Uterus (tissue), 3 donors: ENCODE measurements at regions not wholly inside any gene's neighbourhood (a gene's known extent, or its start where the extent isn't known, plus 50 kb on each side); places are given as distances from the start of the nearest gene placed in this dataset.
"Not testable (repeated sequence)": the region's sequence is repeated elsewhere in the genome, so short reads cannot be mapped to it uniquely, and the experiment has no call there.

ENCODE experiments used
- DNase-seq, 2 donors: peaks; one replicate each; pipeline ENCODE4 v3.0.0-alpha.2; 2019 to 2020
- H3K27ac ChIP-seq, 2 donors: fragments of 200-600 bp; sonication (generic); 1 replicate in 1 of 2; 2 replicates in 1 of 2; pipeline ENCODE4 v1.5.1; 2016 to 2018
- H3K27me3 ChIP-seq, 2 donors: fragments of 200-600 bp; sonication (generic); one replicate each; pipeline ENCODE4 v1.5.1; 2018 to 2019; ENCODE audit warnings: control low read depth in 1 of 2
- H3K36me3 ChIP-seq, 2 donors: fragments of 200-600 bp; sonication (generic); one replicate each; pipeline ENCODE4 v1.5.1; 2019; ENCODE audit warnings: control low read depth in 1 of 2
- H3K4me1 ChIP-seq, 2 donors: fragments of 200-600 bp; sonication (generic); one replicate each; pipeline ENCODE4 v1.5.1; 2018 to 2019; ENCODE audit warnings: control low read depth in 1 of 2
- H3K4me3 ChIP-seq, 2 donors: fragments of 200-600 bp; sonication (generic); 1 replicate in 1 of 2; 2 replicates in 1 of 2; pipeline ENCODE4 v1.5.1; 2018 to 2019; ENCODE audit warnings: mild to moderate bottlenecking in 1 of 2
- H3K9me3 ChIP-seq, 2 donors: fragments of 200-600 bp; sonication (generic); one replicate each; pipeline ENCODE4 v1.5.1; 2019; ENCODE audit warnings: control low read depth in 1 of 2
- CTCF ChIP-seq, 4 experiments: fragments of 200-600 bp in 2 of 4; fragments of 450-650 bp in 2 of 4; sonication (generic) in 2 of 4; IDR thresholded peaks; one replicate each; pipeline ENCODE4 v1.5.1; 2016 to 2019; ENCODE audit warnings: antibody characterized with exemption in 4 of 4, mild to moderate bottlenecking in 2 of 4, moderate library complexity in 1 of 4
- POLR2A ChIP-seq, 2 donors: fragments of 450-650 bp; IDR thresholded peaks; one replicate each; pipeline ENCODE4 v1.6.1; 2016; ENCODE audit warnings: antibody characterized with exemption in 2 of 2, mild to moderate bottlenecking in 1 of 2, moderate library complexity in 1 of 2
- intact Hi-C: fragments of 100-400 bp; cut with DNase I; formaldehyde crosslinking; loops from one replicate; pipeline ENCODE4 v1.15.1; 2023; ENCODE audit warnings: low total_unique reads
- donor health status: DM: yes; HTN: yes; CAD: no.

GRCh38 chr14:86321151-86321550, 791.2 kb downstream of the FLRT2 start:
- Histone ChIP-seq H3K27ac (no peak overlapping the region), H3K27me3 (no peaks in the 10 kb centered on the region), H3K9me3 (no peaks in the 10 kb centered on the region), H3K4me3 (no peak overlapping the region), H3K4me1 (no peaks in the 10 kb centered on the region), H3K36me3 (no peaks in the 10 kb centered on the region)
- no peak for TF ChIP-seq POLR2A (IDR thresholded peaks at IDR 0.05)
- no peak for TF ChIP-seq CTCF (IDR thresholded peaks at IDR 0.05)
- DNase-seq: no peak
- intact Hi-C loops: no loop called here

- H3K27me3 ChIP-seq, H3K4me1 ChIP-seq, DNase-seq, H3K36me3 ChIP-seq, H3K9me3 ChIP-seq, H3K27ac ChIP-seq, H3K4me3 ChIP-seq, intact Hi-C loops: not testable (repeated sequence)
Measured at GRCh38 chr14:86312154-86312665, 782.3 kb downstream of the FLRT2 start.

- intact Hi-C loops: no loop called here
Measured at GRCh38 chr14:86311151-86311550, 781.2 kb downstream of the FLRT2 start.

GRCh38 chr14:86310611-86311010, 780.7 kb downstream of the FLRT2 start:
- Histone ChIP-seq H3K27ac (no peak overlapping the region), H3K4me3 (no peak overlapping the region), H3K9me3 (no peaks in the 10 kb centered on the region), H3K27me3 (no peaks in the 10 kb centered on the region), H3K36me3 (no peaks in the 10 kb centered on the region), H3K4me1 (no peaks in the 10 kb centered on the region)
- TF ChIP-seq POLR2A (IDR thresholded peaks at IDR 0.05) (no peak), CTCF (IDR thresholded peaks at IDR 0.05) (no peak)
- DNase-seq: no peak
- intact Hi-C loops: no loop called here

More at GRCh38 chr14:86311151-86311550, 781.2 kb downstream of the FLRT2 start:
- Histone ChIP-seq H3K27ac (no peak overlapping the region), H3K4me1 (no peaks in the 10 kb centered on the region), H3K27me3 (no peaks in the 10 kb centered on the region), H3K4me3 (no peak overlapping the region), H3K9me3 (no peaks in the 10 kb centered on the region), H3K36me3 (no peaks in the 10 kb centered on the region)
- TF ChIP-seq POLR2A (IDR thresholded peaks at IDR 0.05) (no peak), CTCF (IDR thresholded peaks at IDR 0.05) (no peak)
- DNase-seq: no peak

GRCh38 chr14:86310148-86310547, 780.2 kb downstream of the FLRT2 start:
- no peaks in the 10 kb centered on the region for H3K36me3 ChIP-seq
- H3K27me3 ChIP-seq: no peaks in the 10 kb centered on the region
- DNase-seq: no peak
- no peaks in the 10 kb centered on the region for H3K9me3 ChIP-seq
- H3K27ac ChIP-seq: no peak overlapping the region
- intact Hi-C loops: no loop called here
- H3K4me3 ChIP-seq: no peak overlapping the region
- no peaks in the 10 kb centered on the region for H3K4me1 ChIP-seq
- TF ChIP-seq CTCF (IDR thresholded peaks at IDR 0.05) (no peak), POLR2A (IDR thresholded peaks at IDR 0.05) (no peak)

- no peak overlapping the region for H3K4me3 ChIP-seq
- H3K36me3 ChIP-seq: no peaks in the 10 kb centered on the region
- DNase-seq: no peak
- no peaks in the 10 kb centered on the region for H3K27me3 ChIP-seq
- intact Hi-C loops: no loop called here
- TF ChIP-seq CTCF (IDR thresholded peaks at IDR 0.05) (no peak), POLR2A (IDR thresholded peaks at IDR 0.05) (no peak)
- H3K27ac ChIP-seq: no peak overlapping the region
- no peaks in the 10 kb centered on the region for H3K4me1 ChIP-seq
- no peaks in the 10 kb centered on the region for H3K9me3 ChIP-seq
Measured at GRCh38 chr14:86305058-86305457, 775.1 kb downstream of the FLRT2 start.
